Spleen (tissue), 7 donors: ENCODE measurements at regions not wholly inside any gene's neighbourhood (a gene's known extent, or its start where the extent isn't known, plus 50 kb on each side); places are given as distances from the start of the nearest gene placed in this dataset.

Experiments
- CTCF ChIP-seq, 11 experiments: fragments of 200-600 bp in 7 of 11; fragments of 450-650 bp in 4 of 11; sonication (generic) in 4 of 11; IDR thresholded peaks in 8 of 11; conservative IDR thresholded peaks in 3 of 11; 1 replicate in 7 of 11; 2 replicates in 4 of 11; pipeline versions ENCODE4 v1.4.0 to v1.8.0; 2016 to 2021; ENCODE audit warnings: antibody characterized with exemption in 11 of 11, inconsistent platforms in 4 of 11, mild to moderate bottlenecking in 1 of 11
- POLR2A ChIP-seq, 3 donors: fragments of 450-650 bp; IDR thresholded peaks; one replicate each; pipeline ENCODE4 v1.5.1; 2017; ENCODE audit warnings: antibody characterized with exemption in 3 of 3, mild to moderate bottlenecking in 1 of 3
- POLR2AphosphoS5 ChIP-seq, 3 donors: sonication (generic); formaldehyde crosslinking; IDR thresholded peaks; one replicate each; pipeline ENCODE4 v1.5.1; 2017; ENCODE audit warnings: antibody characterized with exemption in 3 of 3
- donor health status: DM: no; HTN: no; CAD: no; lungs with moderate emphysema.
- donor health status: DM: no; HTN: no; CAD: no.
- donor health status: DM: no; HTN: no; CAD: no.

GRCh38 chr1:82836213-82836972 is 1035.7 kb downstream of the ADGRL2 start:
- TF ChIP-seq CTCF (IDR thresholded peaks at IDR 0.05 in 8 of 11, conservative IDR thresholded peaks at IDR 0.05 in 3 of 11) (no peak), POLR2A (IDR thresholded peaks at IDR 0.05) (no peak), POLR2AphosphoS5 (IDR thresholded peaks at IDR 0.05) (no peak)
